GM19395 (cell line): ENCODE measurements at regions not wholly inside any gene's neighbourhood (a gene's known extent, or its start where the extent isn't known, plus 50 kb on each side); places are given as distances from the start of the nearest gene placed in this dataset.
"Not testable (repeated sequence)": the region's sequence is repeated elsewhere in the genome, so short reads cannot be mapped to it uniquely, and the experiment has no call there.

ENCODE experiments used
- ATAC-seq: cut with Tn5 transposase; IDR thresholded peaks from one replicate; pipeline ENCODE4 v1.9.1; 2021; ENCODE audit warnings: mild to moderate bottlenecking, moderate library complexity; ENCODE audit not compliant: unreplicated experiment

- ATAC-seq = no peak
Observed at GRCh38 chr13:69283301-69283700, 824.3 kb upstream of the ATXN8OS start.

DNA sequence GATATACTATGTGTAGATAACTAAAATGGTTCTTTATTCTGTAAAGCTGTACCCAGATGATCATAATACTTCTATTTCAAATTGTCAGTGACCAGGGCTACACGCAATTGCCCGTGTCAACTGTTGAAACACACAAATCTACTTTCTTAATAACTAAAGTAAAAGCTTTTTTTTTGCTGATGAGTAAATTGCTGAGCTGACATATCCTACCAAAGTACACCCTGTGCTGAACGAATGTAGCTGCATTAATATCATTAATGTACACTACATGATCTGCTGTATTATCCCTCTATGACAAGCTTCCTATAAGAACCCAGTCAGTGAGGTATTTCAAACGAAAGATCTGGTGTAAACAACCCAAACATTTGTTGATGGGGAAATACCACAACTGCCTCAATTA lies 827.2 kb upstream of the ATXN8OS start:
- no peak for ATAC-seq

DNA sequence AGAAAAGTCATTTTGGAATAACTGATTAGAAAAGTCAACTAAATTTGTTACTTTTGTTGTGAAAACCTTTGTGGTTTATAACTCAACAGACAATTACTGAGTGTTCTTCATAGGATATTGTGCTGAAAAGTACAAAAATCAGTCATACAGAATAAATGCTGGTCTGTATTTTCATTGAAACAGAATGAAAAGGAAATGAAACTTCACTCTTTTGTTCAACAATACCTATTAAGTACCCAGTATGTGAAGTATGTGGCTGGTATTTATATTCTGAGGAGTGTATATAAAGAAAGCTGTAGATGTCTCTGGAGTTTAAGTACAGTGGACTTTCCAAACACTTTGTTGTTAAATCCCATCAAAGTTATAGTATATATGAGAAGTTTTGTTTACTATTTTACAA lies 828.4 kb upstream of the ATXN8OS start:
- no peak for ATAC-seq

GRCh38 chr13:69274231-69274630 lies 833.4 kb upstream of the ATXN8OS start:
- ATAC-seq = no peak

GRCh38 chr13:69264362-69265334 lies 843.0 kb upstream of the ATXN8OS start:
- ATAC-seq = no peak

DNA sequence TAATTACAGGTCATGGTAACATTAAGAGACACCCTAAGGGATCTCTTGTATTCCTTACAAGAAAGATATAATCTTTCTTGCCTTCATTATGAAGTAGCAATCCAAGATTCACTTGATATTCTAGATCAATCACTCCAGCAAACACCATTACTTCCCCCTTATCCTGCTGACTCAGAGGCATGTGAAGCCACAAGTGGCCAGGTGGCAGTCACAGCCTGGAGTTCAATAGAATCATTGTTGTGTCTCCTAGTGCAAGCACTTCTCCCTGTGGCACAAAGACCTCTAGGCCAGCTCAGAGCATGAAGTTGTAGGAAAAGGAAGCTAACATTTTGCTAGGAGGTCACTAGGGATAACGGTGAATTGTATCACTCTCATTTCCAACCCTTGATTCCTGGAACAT lies 864.3 kb upstream of the ATXN8OS start:
- no peak for ATAC-seq

- no peak for ATAC-seq
Observed at GRCh38 chr13:69234171-69234570, 873.5 kb upstream of the ATXN8OS start.

DNA sequence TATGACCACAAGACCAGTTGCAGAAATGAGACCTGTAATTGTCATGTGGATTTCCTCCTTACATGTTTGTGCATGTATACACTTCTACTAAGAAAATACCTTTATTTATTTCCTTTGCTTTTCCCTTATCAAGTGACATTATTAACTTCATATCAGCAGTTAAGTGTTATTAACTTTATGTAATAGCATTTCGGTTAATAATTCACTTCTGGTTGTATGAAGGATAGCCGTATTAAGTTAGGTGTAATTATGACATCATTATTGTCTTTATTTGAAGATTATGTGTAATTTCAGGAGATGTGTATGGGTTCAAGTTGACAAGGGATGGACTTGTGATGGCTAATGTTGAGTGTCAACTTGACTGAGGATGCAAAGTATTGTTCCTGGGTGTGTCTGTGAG lies 881.2 kb upstream of the ATXN8OS start:
- no peak for ATAC-seq

DNA sequence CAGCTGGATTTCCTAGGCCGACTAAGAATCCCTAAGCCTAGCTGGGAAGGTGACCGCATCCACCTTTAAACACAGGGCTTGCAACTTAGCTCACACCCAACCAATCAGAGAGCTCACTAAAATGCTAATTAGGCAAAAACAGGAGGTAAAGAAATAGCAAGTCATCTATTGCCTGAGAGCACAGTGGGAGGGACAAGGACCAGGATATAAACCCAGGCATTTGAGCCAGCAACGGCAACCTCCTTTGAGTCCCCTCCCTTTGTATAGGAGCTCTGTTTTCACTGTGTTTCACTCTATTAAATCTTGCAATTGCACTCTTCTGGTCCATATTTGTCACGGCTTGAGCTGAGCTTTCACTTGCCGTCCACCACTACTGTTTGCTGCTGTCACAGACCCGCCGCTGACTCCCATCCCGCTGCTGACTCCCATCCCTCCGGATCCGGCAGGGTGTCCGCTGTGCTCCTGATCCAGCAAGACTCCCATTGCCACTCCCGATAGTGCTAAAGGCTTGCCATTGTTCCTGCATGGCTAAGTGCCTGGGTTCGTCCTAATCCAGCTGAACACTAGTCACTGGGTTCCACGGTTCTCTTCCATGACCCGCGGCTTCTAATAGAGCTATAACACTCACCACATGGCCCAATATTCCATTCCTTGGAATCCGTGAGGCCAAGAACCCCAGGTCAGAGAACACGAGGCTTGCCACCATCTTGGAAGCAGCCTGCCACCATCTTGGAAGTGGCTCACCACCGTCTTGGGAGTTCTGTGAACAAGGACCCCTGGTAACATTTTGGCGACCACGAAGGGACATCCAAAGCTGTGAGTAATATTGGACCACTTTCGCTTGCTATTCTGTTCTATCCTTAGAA lies 885.8 kb upstream of the ATXN8OS start:
- ATAC-seq = not testable (repeated sequence)

DNA sequence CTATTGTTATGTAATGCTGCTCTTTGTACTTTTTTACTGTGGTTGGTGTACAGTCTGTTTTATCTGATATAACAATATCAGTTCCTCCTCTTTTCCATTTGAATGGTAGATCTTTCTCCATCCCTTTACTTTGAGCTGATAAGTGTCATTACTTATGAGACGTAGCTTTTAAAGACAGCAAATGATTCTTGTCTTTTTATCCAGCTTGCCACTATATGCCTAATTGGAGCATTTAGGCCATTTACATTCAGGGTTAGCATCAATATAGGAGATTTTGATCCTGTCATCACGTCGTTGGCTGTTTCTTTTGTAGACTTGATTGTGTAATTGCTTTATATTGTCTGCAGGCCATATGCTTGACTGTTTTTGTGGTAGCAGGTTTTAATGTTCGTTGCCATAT lies 894.2 kb upstream of the ATXN8OS start:
- ATAC-seq = no peak

- no peak for ATAC-seq
Observed at GRCh38 chr13:69204620-69205019, 903.0 kb upstream of the ATXN8OS start.

- no peak for ATAC-seq
Observed at GRCh38 chr13:69202996-69203395, 904.6 kb upstream of the ATXN8OS start.

GRCh38 chr13:69199664-69200063 lies 908.0 kb upstream of the ATXN8OS start:
- ATAC-seq = no peak

GRCh38 chr13:69198706-69199105 lies 908.9 kb upstream of the ATXN8OS start:
- ATAC-seq = no peak

GRCh38 chr13:69194130-69194529 lies 913.5 kb upstream of the ATXN8OS start:
- ATAC-seq = no peak

GRCh38 chr13:69180034-69180433 lies 927.6 kb upstream of the ATXN8OS start:
- ATAC-seq = no peak

- ATAC-seq = no peak
Observed at GRCh38 chr13:69178000-69178399, 929.6 kb upstream of the ATXN8OS start.

DNA sequence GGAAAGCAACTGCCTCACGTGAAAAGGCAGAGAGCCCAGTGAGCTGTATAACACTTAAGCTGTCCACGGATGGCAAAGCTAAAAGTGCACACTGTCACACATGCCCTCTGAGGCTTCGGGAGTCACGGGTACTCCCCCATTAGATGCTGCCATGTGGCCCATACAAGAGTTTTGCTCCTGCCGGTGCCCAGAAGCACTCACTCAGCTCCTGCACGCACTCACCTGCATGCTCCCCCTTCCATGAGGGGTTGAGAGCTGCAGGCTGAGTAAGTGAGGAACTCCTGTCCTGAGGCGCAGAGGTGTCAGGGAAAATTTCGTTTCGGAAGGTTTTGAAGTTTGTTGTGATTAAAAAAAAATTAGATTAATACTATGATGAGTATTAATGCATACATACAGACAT lies 939.2 kb upstream of the ATXN8OS start:
- no peak for ATAC-seq

GRCh38 chr13:69155136-69155535 lies 952.5 kb upstream of the ATXN8OS start:
- no peak for ATAC-seq

GRCh38 chr13:69142101-69142500 lies 965.5 kb upstream of the ATXN8OS start:
- ATAC-seq = no peak

DNA sequence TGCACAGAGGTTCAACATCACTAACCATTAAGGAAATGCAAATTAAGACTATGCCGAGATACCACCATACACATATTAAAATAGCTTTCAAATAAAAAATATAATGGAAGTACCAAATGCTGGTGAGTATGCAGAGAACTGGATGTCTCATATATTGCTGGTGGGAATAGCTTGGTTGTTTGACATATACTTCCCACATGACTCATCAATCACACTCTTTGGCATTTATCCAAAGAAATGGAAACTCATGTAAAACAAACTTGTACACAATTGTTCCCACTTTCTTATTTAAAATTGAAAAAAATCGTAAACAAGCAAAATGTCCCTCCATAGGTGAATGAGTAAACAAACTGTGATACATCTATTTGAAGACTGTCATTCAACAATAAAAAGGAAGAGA lies 982.6 kb upstream of the ATXN8OS start:
- ATAC-seq = no peak
